H1 (cell line): ENCODE measurements at regions not wholly inside any gene's neighbourhood (a gene's known extent, or its start where the extent isn't known, plus 50 kb on each side); places are given as distances from the start of the nearest gene placed in this dataset.

Experiments
- CTBP2 ChIP-seq: IDR thresholded peaks from 2 replicates; pipeline ENCODE4 v1.7.0; 2011; ENCODE audit warnings: borderline replicate concordance, mild to moderate bottlenecking, moderate library complexity, mixed read lengths, low read length; ENCODE audit not compliant: insufficient read depth, insufficient read length
- YY1 ChIP-seq: IDR thresholded peaks from 2 replicates; pipeline ENCODE4 v1.6.1; 2011; ENCODE audit warnings: low read depth, mild to moderate bottlenecking, low read length

DNA sequence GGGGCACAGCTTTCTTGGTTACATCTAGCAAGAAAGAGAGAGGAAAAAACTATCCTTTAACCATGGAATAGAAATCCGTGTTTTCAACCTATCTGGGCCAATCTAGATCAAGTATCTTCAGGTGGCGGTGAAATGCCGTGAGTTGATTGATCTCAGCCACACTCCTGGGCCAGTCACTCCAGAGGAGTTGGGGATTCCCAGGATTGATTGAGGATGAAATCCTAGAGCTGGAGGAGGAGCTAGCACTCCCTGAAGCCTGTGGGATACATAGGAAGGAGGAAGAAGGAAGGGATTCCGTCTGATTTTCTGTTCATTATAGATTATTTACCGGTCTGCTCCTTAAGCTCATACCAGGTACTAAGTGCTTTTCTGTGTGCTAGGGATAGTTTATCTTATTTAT, 106.3 kb upstream of the ARID2 start (continued):
- TF ChIP-seq CTBP2 (no peak), YY1 (no peak)
